ENCODE measurements at regions not wholly inside any gene's neighbourhood (a gene's known extent, or its start where the extent isn't known, plus 50 kb on each side); places are given as distances from the start of the nearest gene placed in this dataset.

DNA sequence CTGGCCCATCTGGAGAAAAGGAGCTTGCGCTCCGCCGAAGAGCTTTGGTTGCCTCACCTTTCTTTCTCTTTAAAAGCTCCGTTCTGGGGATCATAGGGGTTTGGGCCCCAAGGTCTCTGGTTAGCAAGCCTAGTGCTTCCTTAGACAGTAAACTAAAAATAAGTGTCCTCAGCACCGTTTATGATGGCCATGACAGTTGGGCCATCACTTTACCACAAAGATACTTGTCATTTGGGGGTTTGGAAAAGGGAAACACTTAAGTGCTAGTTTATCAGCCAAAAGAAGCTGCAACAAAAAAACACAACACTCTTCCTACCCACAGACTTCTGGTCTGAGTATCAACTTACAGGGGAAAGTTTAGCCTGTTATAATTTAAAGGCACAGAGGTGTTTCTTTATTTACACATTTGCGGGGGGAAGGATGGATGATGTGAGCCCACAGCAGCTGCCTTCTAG is 88.4 kb upstream of the CD44 start:
- TF ChIP-seq CTCF (optimal IDR thresholded peaks at IDR 0.05 in 1 of 3, IDR thresholded peaks at IDR 0.05 in 1 of 3, conservative IDR thresholded peaks at IDR 0.05 in 1 of 3; ENCODE audit: extremely low read depth in 1 of 3, insufficient read depth in 2 of 3, low read length in 3 of 3): no peak
- TF ChIP-seq EZH2 (IDR thresholded peaks at IDR 0.05; ENCODE audit: low read length): no peak

Data from keratinocyte (primary cell).